ENCODE measurements at regions not wholly inside any gene's neighbourhood (a gene's known extent, or its start where the extent isn't known, plus 50 kb on each side); places are given as distances from the start of the nearest gene placed in this dataset.

- DNase-seq (ENCODE audit: low spot score), result no peak
Observed at GRCh38 chr15:70200511-70201424, 103.1 kb upstream of the TLE3 start.

- DNase-seq (ENCODE audit: low spot score), result no peak
Observed at GRCh38 chr15:70199540-70200410, 102.1 kb upstream of the TLE3 start.

DNA sequence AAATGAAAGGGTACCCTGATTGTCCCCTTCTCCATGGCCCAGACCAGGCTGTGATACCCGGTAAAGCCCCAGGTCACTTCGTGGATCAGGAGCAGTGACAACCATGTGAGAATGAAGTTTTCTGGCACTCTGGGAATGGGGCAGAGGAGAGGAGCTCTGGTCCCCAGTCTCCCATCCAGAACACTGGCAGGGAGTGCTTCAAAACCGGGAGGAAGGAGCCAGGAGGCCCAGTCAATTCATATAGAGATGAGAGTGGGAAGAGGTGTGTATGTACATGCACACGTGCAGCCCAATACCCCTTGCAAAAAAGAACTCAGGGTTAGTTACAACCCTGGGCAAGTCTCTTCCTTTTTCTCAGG, 101.4 kb upstream of the TLE3 start:
- no peak for DNase-seq (ENCODE audit: low spot score)

- no peak for DNase-seq (ENCODE audit: low spot score)
Observed at GRCh38 chr15:70198441-70199123, 100.9 kb upstream of the TLE3 start.

GRCh38 chr15:70197945-70198361, 100.2 kb upstream of the TLE3 start:
- DNase-seq (ENCODE audit: low spot score), result no peak

GRCh38 chr15:70197318-70197944, 99.7 kb upstream of the TLE3 start:
- no peak for DNase-seq (ENCODE audit: low spot score)

GRCh38 chr15:70196372-70197316, 98.9 kb upstream of the TLE3 start:
- DNase-seq (ENCODE audit: low spot score), result peak; percentile 93

- DNase-seq (ENCODE audit: low spot score), result peak; percentile 96
Observed at GRCh38 chr15:70195587-70196305, 98.0 kb upstream of the TLE3 start.

DNA sequence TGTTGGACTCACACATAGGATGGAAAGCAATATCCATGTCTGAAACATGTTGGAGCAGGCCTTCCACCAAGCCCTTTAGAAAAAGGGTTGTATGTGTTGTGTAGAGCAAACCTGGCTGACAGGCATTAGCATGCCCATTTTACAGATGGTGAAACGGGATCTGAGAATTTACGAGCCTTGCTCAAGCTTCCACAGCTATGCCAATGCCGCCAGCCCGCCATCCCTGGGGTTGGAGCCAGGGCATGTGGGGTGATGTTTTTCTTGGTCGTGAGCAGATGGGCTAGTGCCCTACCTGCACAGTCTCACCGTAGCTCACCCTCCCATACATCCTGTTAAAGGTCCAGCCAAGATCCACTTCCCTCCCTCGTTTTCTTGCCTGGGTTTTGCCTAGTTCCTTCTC, 97.5 kb upstream of the TLE3 start:
- no peak for DNase-seq (ENCODE audit: low spot score)

DNA sequence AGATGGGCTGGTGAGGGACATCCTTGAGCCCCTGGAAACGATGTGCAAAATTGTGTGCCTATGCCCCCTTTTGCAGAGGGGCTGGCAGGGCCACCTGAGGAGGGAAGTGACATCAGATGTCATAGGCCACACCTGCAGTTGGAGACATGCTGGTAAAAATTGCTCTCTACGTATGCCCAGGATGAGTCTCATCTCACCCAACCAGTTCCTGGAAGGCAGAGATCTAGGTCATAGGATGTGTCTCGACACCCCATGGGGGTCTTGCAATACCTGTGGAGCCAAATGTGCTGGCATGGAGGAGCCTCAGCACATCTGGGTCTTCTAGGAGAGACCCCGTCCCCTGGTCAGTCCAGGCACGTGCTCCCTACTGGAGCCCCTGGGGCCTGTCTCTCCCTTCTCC, 96.5 kb upstream of the TLE3 start:
- DNase-seq (ENCODE audit: low spot score), result no peak

DNA sequence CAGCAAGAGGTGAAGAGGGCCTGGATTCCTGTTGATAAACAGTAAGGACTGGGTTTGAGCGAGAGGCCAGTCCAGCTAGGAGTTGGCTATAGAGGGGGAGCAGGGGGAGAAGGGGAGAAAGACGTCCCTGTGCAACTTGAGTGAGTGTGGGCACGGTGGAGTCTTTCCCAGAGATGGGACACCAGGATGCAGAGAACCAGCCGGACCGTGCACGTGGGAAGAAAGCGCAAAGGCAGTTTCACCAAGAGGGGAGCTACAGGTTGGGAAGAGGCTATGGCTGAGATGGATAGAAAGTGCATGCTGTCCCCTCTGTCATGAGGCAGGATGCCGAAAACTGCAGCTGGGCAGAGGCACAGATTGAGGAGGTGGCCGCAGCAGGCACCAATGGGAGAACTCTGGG, 96.0 kb upstream of the TLE3 start:
- no peak for DNase-seq (ENCODE audit: low spot score)

DNA sequence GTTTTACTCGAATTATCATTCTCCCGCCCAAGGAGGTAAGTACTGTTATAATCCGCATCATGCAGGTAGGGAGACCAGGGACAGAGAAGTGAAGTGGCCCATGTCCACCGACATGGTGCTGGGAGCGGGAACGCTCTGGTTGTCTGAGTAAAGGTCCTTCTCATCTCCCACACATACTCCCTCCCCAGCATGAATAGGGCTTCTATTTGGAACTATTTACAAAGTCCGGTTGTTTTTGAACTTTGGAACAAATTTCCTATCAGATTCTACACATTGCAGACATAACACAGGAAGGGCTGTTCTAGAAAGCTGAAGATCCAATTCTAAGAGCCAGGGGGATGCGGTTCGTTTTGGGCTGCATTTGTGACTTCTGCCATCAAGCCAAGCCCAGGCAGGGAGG, 94.8 kb upstream of the TLE3 start:
- DNase-seq (ENCODE audit: low spot score), result no peak

DNA sequence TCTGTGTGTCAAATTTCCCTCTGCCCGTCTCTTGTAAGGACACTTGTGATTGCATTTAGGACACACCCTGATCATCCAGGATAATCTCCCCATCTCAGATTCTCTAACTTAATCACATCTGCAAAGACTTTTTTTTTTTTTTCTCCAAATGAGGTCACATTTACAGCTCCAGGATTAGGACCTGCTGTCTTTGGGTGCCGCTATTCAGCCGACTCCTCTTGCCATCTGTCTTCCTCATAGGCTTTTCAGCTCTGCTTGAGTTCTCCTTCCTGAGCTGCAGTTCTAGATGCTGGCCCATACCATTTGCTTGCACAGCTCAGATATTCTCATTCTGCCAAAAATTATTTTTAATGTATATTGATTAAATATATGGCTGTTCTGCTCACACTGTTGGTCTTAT, 94.3 kb upstream of the TLE3 start:
- no peak for DNase-seq (ENCODE audit: low spot score)

DNA sequence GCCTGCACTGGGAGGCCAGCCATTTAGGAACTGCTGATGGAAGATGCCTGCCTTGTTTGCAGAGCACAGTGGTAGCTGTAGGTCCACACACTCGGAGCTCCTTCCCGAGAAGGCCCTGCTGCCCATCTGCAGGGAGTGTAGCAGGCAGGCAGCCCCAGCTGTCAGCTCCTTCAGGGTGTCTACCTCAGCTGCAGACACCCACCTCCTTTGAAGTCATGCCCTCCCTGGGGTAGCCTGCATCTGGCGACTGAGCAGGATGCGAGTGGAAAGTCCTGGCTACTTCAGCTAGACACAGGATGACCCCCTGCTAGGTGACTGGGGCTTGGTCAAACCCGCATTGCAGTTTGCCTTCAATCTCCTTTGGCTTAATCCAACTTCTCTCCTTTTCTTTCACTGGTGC, 93.2 kb upstream of the TLE3 start:
- DNase-seq (ENCODE audit: low spot score), result no peak

- no peak for DNase-seq (ENCODE audit: low spot score)
Observed at GRCh38 chr15:70189826-70190695, 92.3 kb upstream of the TLE3 start.

DNA sequence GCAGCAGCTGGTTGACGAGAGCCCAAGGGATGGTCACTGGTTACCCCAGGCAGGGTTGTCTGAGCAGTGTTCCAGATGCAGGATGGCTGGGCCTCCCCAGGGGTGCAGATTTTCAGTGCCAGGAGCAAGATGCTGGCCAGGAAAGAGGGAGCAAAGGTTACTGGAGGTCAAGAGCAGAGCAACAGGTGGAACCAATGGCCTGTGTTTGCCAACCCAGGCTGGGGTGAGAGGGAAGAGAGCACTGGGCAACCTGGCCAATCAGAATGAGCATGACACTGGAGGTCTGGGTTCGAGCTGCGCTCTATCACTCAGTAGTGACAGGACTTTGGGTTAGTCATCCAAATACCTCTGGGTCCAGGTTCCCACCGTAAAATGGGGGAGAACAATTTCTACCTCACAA, 90.6 kb upstream of the TLE3 start:
- DNase-seq (ENCODE audit: low spot score), result no peak

DNA sequence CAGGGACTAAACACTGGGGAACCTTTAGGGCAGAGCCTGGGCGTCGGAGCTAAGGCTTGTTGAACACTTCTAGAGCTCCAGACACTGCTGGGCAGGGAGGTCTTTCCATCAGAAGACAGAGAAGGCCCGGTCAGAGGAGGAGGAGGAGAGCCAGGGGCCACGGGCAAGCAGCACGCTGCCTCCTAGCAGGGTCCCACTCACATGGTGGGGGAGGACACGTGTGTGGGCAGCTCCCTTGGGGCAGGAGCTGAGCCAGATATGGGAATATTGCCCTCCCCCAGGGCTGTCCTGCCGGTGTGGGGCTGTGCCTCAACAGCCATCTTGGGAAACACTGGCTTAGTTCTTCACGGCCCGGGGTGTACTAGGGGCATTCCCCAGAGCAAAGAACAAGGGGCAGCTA, 89.6 kb upstream of the TLE3 start:
- DNase-seq (ENCODE audit: low spot score), result no peak

DNA sequence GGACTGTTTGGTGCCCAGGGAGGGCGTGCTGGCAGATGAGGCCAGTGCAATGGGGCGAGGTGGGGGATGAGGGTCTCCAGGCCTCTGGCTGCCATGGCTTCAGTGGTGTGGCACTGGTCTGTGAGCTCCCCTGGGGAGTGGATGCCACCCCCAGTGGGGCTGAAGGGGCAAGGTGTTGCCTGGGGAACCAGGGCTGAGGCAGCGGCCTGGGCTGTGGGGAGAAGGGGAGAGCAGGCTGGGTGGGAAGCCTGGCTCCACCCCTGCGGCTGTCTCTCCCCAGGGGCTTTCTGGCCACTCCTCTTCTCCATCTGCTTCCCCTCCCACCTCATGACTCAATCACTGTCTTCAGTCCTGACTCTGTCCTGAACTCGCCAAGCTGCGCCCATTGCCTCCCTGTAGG, 88.4 kb upstream of the TLE3 start:
- no peak for DNase-seq (ENCODE audit: low spot score)

- DNase-seq (ENCODE audit: low spot score), result no peak
Observed at GRCh38 chr15:70185251-70185711, 87.6 kb upstream of the TLE3 start.

Measured in AG20443 (cell line).